Ishikawa (cell line): ENCODE measurements at regions not wholly inside any gene's neighbourhood (a gene's known extent, or its start where the extent isn't known, plus 50 kb on each side); places are given as distances from the start of the nearest gene placed in this dataset.

Source experiments
- FOXM1 ChIP-seq: IDR thresholded peaks from 2 replicates; pipeline ENCODE4 v1.6.1; 2012; ENCODE audit warnings: low read depth, borderline replicate concordance
- RAD21 ChIP-seq: IDR thresholded peaks from 2 replicates; pipeline ENCODE4 v1.6.1; 2012; ENCODE audit warnings: low read depth
- REST ChIP-seq: IDR thresholded peaks from 2 replicates; pipeline ENCODE4 v1.6.1; 2012; ENCODE audit warnings: low read depth, mild to moderate bottlenecking
- YY1 ChIP-seq: IDR thresholded peaks from 2 replicates; pipeline ENCODE4 v1.6.1; 2012; ENCODE audit warnings: low read depth

DNA sequence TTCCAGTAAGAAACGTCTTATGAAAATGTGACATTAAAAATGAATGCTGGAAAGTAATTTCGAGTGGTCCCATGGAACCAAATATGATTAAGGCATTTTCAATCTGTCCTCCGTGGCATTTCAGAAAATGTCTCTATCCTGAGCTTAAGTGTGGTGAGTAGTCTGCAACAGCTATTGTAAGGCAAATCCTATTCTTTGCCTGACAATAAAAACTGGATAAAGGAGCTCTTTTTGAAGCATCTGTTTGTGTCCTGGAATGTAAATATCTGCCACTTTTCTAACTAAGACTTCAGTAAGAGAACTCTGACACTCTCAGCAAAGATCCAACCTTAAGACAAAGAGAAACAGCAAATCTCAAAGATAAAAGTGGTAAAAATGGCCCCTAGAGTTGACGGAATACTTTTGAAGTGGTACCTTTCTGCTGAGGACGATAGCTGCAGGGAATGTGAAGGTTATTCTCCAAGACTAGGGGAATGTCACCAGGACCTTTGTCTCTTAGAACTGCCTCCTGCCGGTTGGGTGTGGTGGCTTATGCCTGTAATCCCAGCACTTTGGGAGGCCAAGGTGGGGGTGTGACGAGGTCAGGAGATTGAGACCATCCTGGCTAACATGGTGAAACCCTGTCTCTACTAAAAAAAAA, 486.7 kb upstream of the ZP4 start:
- TF ChIP-seq YY1 = no peak
- no peak for TF ChIP-seq REST
- TF ChIP-seq RAD21 = no peak
- no peak for TF ChIP-seq FOXM1
